Activated CD8-positive, alpha-beta memory T cell treated with anti-CD3 and anti-CD28 coated beads for 36 hours (primary cell): ENCODE measurements at regions not wholly inside any gene's neighbourhood (a gene's known extent, or its start where the extent isn't known, plus 50 kb on each side); places are given as distances from the start of the nearest gene placed in this dataset.
"Not testable (repeated sequence)": the region's sequence is repeated elsewhere in the genome, so short reads cannot be mapped to it uniquely, and the experiment has no call there.

Experiments used
- CTCF ChIA-PET: fragments of 350-600 bp; sonication (Branson Sonifier 250); formaldehyde crosslinking; loops from one replicate; lab custom pipeline; 2021; ENCODE audit warnings: antibody characterized with exemption; lab: Charles Lee
- POLR2A ChIA-PET: fragments of 350-600 bp; sonication (Branson Sonifier 250); formaldehyde crosslinking; loops from one replicate; lab custom pipeline; 2021; ENCODE audit warnings: antibody characterized with exemption; lab: Charles Lee

DNA sequence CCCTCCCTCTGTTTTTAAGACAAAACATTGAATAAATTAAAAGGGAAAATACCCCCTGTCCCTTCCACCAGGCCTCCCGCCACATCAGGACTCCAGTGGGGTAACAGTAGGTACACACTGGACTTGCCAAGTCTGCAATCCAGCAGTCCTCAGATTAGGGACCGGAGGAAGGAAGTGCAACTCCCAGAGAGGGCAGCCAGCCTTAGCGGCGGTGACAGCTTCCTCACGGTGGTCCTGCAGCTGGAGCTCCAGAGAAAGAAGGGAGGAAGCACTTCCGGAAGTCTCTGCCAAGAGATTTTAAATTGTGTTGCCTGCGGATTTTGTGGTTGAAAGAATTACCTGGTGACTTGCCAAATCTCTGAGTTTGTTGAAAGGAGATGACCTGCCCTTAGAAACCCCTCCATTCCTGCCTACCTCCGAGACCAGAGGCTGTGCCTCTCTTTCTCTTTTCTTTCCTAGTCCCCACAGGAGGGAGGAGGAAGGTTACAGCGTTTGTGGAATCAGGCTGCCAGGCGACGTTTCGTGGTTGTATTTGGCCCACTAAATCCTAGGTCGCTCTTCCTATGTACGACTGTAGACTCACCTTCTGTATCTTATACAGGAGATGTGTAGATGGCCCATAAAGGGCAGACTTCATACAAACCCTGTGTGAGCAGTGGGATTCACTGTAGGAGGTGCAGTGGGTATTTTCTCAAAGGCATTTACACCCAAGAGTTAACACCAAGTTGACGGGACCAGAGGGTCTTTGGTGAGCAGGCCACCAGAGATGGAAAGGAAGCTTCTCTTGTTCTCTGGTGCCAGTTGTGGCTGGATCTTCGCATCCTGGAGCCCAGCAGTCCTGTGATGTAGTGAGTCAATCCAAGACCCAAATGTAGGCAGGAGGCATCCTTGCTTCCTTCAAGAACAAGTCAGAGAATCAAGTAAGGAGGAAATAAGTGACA lies 77.9 kb downstream of the INSIG1 start:
- POLR2A ChIA-PET = no interaction called here
- CTCF ChIA-PET = no interaction called here

DNA sequence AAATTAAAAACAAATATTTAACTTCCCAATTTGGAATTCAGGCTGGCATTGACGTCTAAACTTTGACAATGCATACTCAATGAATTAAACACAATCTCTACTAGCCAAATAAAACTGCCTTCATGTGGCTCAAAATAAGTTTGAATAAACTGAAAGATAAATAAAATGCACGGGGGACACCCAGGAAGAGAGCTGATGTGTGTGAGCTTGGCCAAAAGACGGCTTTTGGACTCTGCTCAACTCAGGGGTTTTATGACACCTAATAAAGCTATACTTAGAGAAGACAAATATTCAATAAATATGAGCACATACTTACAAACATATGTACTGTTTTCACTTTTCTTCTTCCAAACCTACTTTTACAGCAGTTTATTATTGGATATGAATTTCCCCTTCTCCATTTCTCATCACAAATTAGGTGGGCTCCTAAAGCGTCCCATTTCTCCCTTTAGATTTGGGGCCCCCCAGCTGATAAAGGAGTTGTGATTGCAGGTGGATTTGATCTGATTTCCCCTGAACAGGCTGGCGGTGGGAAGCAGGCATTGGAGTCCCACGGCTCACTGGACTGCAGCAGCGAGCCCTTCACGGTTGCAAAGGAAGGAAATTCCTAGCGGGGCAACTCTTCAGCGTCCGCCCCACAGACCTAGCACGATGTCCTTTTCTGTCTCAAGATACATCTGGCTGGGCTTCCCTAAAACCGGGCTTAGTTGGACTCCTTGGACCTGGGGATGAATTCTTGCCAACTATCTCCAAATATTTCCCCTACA lies 79.6 kb downstream of the INSIG1 start:
- CTCF ChIA-PET = interaction anchor here (2.1 kb wide), 1 partner anchor 33 kb away, joined by 5 read pairs; no protein-coding TSS in a partner anchor

DNA sequence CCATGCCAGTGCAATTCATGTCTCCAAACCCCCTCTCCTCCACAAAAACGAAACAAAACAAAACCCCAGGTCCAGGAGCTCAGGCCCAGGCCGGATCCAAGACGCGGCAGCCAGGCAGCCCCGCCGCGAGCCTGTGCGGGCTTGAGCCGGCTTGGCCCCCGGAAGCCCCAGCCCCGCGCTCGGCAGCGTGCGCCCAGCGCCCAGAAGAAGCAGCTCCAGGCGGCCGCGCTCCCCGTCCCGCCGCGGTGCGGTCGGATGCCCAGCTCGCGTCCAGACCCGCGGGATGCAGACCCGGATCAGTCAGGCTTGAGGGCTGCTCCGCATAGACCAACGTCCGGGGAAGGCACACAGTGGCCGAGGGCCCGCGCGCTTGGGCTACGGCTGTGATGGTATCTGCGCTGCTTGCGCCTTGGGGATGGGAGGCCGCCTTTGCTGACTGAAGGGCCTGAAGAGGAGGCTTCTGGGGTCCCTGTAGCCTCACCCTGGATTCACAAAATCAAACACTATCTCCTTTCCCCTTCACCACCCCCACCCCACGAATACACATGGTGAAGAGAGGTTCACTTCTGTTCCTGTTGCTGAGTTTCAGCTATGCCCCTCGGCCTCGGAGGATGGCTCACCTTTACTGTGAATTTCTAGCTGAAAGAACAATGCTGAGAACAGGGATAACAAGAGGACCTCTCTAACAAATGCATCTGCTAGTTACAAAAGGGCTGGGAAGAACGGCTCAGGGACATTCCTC lies 79.9 kb upstream of the EN2 start:
- CTCF ChIA-PET = interaction anchor here (1.3 to 2.9 kb wide), 4 partner anchors 33 to 450 kb away, joined by 3 to 5 read pairs (median 4); no protein-coding TSS in a partner anchor
- POLR2A ChIA-PET = no interaction called here

More for the DNA sequence above, 79.6 kb downstream of the INSIG1 start:
- POLR2A ChIA-PET = no interaction called here

DNA sequence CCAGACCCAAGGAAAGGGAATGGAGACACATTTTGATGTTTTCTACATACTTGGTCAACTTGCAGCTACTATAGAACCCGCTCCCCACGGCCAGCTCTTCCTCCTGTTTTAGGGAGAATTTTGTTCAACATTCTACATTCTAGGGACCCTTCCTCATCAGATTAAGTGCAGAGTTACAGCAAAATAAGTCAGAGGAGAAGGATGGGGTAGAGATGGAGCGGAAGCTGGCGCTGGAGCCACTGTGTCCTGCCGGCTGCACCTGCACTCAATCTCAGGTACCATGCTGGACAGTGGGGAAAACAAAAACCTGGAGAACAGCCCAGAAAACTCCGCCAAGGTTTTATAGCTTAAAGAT lies 79.4 kb upstream of the EN2 start:
- POLR2A ChIA-PET = no interaction called here

DNA sequence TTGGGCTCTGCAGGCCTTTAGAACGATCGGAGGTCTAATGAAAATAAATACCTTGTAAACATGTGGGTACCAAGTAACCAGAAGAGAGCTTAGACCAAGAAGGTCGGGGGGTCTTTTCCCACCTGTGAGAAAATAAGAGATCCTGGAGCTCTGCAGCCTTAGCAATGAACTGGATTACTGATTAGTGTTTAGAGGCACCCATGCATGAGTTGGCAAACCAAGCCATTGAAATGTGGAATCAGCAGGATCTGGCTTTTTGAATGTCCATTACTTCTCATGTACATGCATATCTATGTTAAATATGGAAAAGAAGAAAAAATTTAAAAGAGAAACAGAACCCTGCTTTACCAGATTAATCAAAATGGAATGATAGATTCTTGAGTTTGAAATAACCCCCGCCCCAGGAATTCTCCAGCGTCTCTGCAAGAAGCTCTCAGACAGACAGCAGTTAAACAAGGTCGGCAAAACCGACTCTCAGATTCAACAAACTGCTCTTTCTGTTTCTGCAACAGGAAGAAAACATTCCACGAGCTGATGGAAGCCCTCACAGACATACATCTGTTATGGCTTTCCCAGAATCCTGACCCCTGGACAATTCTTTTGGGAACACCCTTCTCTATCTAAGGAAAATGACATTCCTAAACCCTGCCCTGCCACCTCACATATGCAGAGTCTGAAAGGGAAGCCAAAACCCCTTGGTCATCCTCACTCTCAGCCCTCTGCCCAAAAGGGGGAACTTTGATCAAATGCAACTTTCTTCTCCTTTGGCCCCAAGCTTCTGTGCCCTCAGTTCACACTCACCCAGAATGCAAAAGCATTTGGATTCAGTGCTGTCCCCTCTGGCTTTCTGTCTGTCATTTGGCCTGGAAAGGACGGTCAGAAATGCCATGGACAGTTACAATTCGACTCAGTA lies 78.7 kb upstream of the EN2 start:
- ChIA-PET CTCF (interaction anchor here (0.8 to 2.9 kb wide), 10 partner anchors 8 to 452 kb away, joined by 3 to 5 read pairs (median 4); no protein-coding TSS in a partner anchor), POLR2A (interaction anchor here (1.0 kb wide), 1 partner anchor 371 kb away, joined by 3 read pairs; no protein-coding TSS in a partner anchor)

More for the DNA sequence above, 79.4 kb upstream of the EN2 start:
- CTCF ChIA-PET = interaction anchor here (1.3 to 2.9 kb wide), 5 partner anchors 34 to 451 kb away, joined by 3 to 5 read pairs (median 4); no protein-coding TSS in a partner anchor

DNA sequence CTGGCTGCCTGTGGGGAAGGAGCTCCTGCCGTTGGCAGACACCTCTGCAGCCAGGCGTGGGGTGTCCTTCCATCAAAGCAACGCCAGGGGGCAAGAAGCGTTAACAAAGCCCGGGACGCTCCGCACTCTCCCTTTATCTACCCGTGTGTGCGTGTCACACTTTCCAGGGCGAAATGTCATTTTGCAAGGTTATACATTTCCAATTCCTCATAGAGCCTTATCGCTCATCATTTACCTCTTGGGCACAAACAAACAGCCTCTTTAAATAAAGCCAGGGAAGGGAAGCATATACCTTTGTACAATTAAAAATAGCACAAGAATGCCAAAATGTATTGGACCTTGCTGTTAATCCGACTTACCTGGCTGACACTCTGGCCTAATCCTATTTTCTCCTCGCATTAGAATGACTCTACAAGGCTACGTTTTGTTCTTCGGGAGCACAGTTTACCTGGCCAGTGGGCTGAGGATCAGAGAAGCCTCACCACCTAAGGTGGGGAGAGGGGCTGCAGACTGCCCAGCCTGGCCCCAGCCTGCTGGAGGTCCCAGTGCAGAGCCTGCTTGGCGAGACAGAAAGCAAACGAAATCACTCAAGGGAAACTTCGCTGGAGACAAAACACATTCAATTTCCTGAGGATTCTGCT lies 77.6 kb upstream of the EN2 start:
- POLR2A ChIA-PET = interaction anchor here (1.0 kb wide), 1 partner anchor 372 kb away, joined by 3 read pairs; no protein-coding TSS in a partner anchor
- CTCF ChIA-PET = interaction anchor here (0.8 to 2.9 kb wide), 7 partner anchors 9 to 453 kb away, joined by 3 to 5 read pairs (median 4); no protein-coding TSS in a partner anchor

DNA sequence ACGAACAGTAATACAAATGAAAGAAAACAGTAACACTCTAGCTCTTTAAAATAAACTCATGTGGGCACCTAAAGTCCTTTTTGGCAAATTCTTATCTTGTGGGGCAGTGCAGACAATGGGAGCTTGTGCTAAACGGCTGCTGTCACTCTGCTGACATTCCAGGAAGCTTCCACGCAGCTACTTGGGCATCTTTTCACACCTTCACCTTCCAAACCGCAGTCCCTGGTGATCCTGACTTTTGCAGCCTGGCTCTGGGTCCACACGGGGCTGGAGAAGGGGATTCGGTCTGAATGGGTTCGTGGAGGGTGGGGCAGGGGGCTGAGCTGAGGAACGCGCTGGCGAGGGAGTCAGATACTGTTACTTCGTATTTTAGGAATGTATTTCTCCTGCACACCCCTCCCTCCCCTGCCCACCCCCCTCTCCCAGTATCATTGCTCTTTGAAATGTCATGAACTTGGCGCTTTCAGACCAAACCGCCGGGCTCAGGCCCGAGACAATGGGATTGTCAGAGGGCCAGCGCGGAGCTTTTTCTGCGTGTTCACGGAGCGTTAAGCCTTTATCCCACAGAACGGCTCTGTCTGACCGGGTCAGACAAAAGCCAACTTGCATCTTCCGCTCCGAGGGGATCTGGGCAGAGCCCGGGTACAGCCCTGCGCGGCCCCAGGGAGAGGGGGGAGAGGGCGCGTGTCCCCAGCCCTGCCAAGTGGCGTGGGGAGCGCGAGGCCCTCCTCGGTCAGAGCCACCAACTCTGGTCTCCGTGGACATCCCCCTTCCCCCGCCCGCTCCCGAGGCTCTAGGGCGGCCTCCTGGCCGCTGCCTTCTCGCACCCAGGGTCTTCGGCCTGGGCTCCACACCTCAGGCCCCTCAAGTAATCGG lies 76.7 kb upstream of the EN2 start:
- CTCF ChIA-PET = interaction anchor here (0.8 to 2.9 kb wide), 3 partner anchors 9 to 454 kb away, joined by 3 to 5 read pairs (median 4); no protein-coding TSS in a partner anchor
- POLR2A ChIA-PET = no interaction called here

DNA sequence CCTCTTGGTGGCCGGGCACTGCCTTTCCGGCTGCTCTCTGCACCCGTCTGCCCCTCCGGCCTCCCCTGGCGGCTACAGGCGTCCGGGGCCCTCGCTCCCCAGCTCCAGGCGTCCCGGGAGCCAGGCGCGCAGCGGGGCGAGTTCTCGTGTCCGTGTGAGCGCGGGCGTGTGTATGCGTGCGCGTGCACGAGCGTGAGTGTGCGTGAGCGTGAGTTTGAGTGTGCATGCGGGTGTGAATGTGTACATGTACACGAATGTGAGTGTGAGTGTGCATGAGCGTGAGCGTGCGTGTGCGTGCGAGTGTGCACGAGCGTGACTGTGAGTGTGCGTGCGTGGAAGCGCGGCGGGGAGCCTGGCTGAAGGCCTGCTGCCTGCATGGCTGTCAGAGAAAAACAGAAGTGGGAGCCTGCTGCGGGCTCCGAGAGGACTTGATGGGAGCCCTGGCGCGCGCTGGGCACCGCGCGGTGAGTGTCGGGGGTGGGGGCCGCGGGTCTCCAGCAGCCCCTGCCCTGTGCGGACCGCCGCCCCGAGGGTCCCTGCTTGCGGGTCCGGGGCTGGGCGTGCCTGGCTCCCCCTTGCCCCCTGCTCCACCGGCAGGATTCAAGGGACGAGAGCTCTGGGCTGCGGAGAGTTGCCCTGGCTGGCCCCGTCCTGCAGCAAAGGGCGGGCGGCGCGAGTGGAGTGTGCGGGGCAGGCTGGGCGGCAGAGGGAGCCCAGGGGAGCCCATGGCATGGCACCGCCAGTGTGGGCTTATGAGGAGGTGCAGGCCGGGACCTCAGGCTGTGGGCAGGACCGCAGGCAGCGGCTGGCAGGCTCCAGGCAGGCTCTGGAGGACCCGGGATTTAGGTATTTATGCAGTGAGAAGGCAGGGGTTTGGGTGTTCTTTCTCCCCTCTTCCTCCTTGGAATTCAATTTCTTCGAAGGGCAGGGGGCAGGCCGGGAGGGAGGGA lies 75.8 kb upstream of the EN2 start:
- CTCF ChIA-PET = no interaction called here
- POLR2A ChIA-PET = no interaction called here

DNA sequence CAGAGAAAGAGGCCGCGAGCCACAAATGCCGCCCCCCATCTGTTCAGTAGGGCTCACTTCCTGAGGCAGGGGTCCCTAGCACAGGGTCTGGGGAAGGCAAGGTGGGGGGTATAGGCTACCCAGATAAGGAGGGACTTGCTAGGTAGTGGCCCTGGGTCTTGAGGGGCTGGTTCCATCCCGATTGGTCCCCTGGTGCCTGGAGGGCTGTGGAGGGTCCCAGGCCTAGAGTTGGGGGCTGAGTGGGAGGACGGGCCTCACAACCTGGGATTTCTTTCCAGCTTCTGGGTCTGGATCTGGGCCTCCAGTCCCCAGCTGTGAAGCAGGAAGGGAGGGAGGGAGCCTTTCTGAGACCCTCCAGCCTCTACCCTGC lies 75.1 kb upstream of the EN2 start:
- ChIA-PET CTCF (no interaction called here), POLR2A (no interaction called here)

DNA sequence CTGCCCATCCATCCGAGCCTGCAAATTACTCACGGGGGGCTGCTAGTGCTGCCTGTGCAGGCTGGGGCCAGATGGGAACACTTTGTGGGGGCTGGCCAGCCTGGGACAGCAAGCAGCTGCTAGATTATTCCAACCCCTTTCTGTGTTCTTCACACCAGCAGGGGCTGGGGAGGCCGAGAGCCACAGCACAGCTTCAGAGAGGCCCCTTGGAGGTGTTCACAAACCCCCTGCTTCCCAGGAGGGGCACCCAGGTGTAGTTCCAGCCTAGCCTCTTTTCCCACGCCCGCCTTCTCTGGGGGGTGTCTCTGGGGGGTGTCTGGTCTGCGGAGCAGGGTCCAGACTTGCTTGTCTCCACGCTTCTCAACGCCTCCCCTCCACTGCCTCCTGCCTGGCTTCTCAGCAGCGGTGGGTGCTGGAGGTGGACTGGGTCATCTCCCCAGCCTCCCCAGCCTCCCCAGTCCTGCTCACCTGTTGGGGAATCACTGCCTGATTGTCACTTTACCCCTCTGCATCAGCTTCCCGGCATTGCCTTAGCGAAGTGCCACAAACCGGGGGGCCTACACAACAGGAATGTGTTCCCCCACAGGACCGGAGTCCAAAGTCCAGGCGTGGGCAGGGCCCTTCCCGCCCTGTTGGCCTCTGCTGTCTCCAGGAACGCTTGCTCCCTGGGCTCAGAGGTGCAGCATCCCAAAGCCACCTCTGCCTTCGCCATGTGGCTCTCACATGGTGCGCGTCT lies 74.0 kb upstream of the EN2 start:
- CTCF ChIA-PET = interaction anchor here (1.5 kb wide), 1 partner anchor 20 kb away, joined by 3 read pairs; no protein-coding TSS in a partner anchor
- POLR2A ChIA-PET = no interaction called here

DNA sequence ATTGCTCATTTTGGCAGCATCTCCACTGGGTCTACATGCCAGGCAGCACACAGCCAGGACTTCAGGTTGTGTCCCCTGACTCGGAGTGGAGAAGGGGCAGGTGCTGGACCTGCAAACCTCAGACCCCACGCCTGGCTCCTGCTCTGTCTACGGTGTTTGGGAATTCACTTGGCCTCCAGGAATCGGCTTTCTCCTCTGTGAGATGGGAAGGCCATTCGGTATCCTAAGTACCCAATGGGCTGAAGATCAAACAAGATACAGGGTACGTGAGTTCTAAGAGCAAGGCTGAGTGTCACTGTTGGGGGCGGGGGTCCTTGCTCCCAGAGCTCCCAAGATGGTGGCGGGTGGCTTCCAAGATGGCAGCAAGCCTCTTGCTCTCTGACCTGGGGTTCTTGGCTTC lies 73.2 kb upstream of the EN2 start:
- POLR2A ChIA-PET = no interaction called here
- CTCF ChIA-PET = interaction anchor here (1.5 kb wide), 1 partner anchor 20 kb away, joined by 3 read pairs; no protein-coding TSS in a partner anchor

DNA sequence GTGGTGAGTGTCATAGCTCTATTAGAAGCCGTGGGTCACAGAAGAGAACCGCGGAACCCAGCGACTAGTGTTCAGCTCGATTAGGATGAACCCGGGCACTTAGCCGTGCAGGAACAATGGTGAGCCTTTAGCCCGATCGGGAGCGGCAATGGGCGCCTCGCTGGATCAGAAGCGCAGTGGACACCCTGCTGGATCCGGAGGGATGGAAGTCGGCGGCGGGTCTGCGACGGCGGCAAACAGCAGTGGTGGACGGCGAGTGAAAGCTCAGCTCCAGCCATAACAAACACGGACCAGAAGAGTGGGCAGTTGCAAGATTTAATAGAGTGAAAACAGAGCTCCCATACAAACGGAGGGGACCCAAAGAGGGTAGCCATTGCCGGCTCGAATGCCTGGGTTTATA lies 72.7 kb upstream of the EN2 start:
- POLR2A ChIA-PET = not testable (repeated sequence)
- CTCF ChIA-PET = interaction anchor here (1.5 kb wide), 1 partner anchor 40 kb away, joined by 4 read pairs; no protein-coding TSS in a partner anchor

DNA sequence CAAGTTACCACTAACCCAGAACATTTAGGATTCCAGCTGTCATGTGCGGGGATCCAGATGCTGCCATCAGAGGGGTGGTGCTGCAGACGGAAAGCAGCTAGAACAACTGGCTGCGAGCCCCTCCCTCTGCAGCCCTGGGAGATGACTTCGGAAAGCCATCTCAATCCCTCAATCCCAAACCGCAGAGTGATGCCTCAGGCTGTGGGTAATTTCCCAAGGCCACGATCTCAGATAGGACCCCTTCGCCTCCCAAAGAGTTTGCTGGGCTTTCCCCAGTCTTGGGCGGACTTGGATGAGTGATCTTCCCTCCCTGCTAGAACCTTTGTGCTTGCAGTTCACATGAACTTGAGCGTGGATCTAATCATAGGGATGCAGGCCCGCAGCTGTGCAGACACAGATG lies 71.3 kb upstream of the EN2 start:
- POLR2A ChIA-PET = no interaction called here
- CTCF ChIA-PET = interaction anchor here (1.5 kb wide), 1 partner anchor 42 kb away, joined by 4 read pairs; no protein-coding TSS in a partner anchor

DNA sequence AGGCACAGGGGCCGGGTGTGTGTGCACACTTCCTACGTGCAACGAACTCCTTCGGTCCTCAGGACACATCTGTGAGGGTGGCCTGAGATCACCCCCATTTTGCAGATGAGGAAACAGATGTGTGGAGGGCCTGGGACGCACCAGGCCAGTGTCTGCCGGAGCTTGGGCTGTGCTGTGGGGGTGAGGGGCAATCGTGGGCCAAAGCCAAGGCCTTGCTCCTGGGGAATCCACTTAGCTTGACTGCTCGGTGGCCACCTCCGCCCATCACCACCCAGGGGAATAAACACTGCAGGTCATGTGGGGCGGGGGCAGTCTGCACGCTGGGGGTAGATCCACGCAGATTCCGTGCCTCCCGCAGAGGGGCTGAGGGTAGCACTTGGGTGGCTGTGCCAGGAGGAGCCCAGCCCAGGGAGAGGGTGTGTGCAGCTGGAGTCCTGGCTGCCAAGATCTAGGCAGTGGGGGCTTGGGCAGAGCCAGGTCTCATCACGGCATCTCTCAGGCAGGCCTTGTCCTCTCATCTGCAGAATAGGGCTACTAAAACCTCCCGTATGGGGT lies 70.8 kb upstream of the EN2 start:
- ChIA-PET POLR2A (no interaction called here), CTCF (no interaction called here)
